ENCODE measurements at regions not wholly inside any gene's neighbourhood (a gene's known extent, or its start where the extent isn't known, plus 50 kb on each side); places are given as distances from the start of the nearest gene placed in this dataset.

DNA sequence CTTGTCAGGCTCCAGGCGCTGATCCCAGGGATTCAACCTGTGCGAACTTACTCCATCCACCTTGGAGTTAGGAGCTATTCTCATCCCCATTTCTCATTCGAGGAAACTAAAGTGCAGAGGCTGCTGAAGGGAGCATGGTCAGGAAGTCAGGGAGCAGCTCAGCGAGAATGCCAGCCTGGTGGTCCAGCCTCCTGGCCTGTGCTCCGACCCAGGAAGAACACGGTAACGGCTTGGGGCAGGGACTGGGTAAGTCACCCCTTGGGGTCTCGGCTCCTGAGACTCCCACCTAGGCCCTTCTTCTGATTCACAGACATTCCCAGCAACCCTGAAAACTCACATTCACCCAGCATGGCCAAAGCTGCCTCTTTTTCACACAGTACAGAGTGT lies 132.8 kb downstream of the CRYBB2 start:
- WGBS, 2 experiments (ENCODE audit: extremely low coverage in 1 of 2, insufficient coverage in 1 of 2, insufficient read length in 1 of 2, insufficient replicate concordance in 2 of 2, low coverage in 1 of 2, low lambda C conversion rate in 2 of 2, missing lambda C conversion rate in 1 of 2), result 90% methylated on average over 7 of the region's 8 CpGs; no CpG with 5 or more reads in 1 of the 2 experiments
- Histone ChIP-seq H2AFZ (ENCODE audit: low read length) (no peak overlapping the region), H4K5ac (ENCODE audit: insufficient read length, low read depth, low read length) (no peak overlapping the region), H3K9ac (replicated peaks in 1 of 4; ENCODE audit: extremely low read depth in 1 of 4, low read depth in 3 of 4, low read length in 3 of 4) (no peak overlapping the region), H3K23me2 (ENCODE audit: low read depth, low read length) (no peaks in the 10 kb centered on the region), H4K20me1 (replicated peaks in 1 of 2; ENCODE audit: control insufficient read depth in 1 of 2, insufficient read depth in 2 of 2, low read length in 2 of 2) (no peaks in the 10 kb centered on the region), H2BK5ac (ENCODE audit: low read depth, low read length) (no peak overlapping the region), H3K4ac (replicated peaks; ENCODE audit: insufficient read length, low read depth, low read length) (no peak overlapping the region), H3K27ac (ENCODE audit: low read depth, low read length) (no peak overlapping the region), H3K36me3 (ENCODE audit: control insufficient read depth in 2 of 4, insufficient read depth in 4 of 4, low read length in 3 of 4) (peaks cover 0 to 26% (median 10%) of the 10 kb centered on the region in 4 experiments; a peak in 6 of 8 replicates), H3K79me1 (ENCODE audit: low read depth, low read length) (no peaks in the 10 kb centered on the region), H3K14ac (ENCODE audit: insufficient read length) (no peak overlapping the region), H2BK20ac (ENCODE audit: low read length) (no peak overlapping the region), H4K8ac (ENCODE audit: extremely low read depth, insufficient read depth, low read length) (no peak overlapping the region), H2BK12ac (ENCODE audit: low read depth, low read length) (no peak overlapping the region), H3K4me3 (ENCODE audit: extremely low read depth in 1 of 4, insufficient read depth in 2 of 4, low read depth in 3 of 4, low read length in 4 of 4) (no peak overlapping the region), H2BK15ac (ENCODE audit: low read length) (no peak overlapping the region), H3K4me2 (ENCODE audit: insufficient read depth in 1 of 2, low read depth in 2 of 2, low read length in 2 of 2) (no peak overlapping the region), H2AK5ac (ENCODE audit: low read depth, low read length) (no peak overlapping the region), H3K23ac (ENCODE audit: insufficient read length) (no peak overlapping the region), H3K4me1 (replicated peaks in 1 of 4; ENCODE audit: control insufficient read depth in 3 of 4, insufficient read depth in 4 of 4, low read length in 3 of 4) (no peaks in the 10 kb centered on the region), H3K56ac (replicated peaks; ENCODE audit: insufficient read length, low read depth, low read length) (no peak overlapping the region), H3K79me2 (ENCODE audit: control insufficient read depth in 1 of 2, insufficient read depth in 2 of 2, low read length in 2 of 2) (no peaks in the 10 kb centered on the region), H3K27me3 (replicated peaks in 1 of 4; ENCODE audit: control insufficient read depth in 3 of 4, extremely low read depth in 1 of 4, insufficient read depth in 3 of 4, low read length in 3 of 4) (no peaks in the 10 kb centered on the region), H4K91ac (replicated peaks; ENCODE audit: insufficient read length, low read length) (no peak overlapping the region), H2BK120ac (replicated peaks; ENCODE audit: low read depth, low read length) (no peak overlapping the region), H3K18ac (ENCODE audit: extremely low read depth, low read length) (no peak overlapping the region), H3K9me3 (ENCODE audit: insufficient read depth in 2 of 2, low read depth in 1 of 2, low read length in 1 of 2) (peaks cover 3 to 10% of the 10 kb centered on the region in 2 experiments; a peak in 2 of 4 replicates)
- DNase-seq (ENCODE audit: low read depth in 1 of 2, low spot score in 2 of 2), result no peak
- ChIA-PET POLR2A (ENCODE audit: partially characterized antibody) (no interaction called here), CTCF (ENCODE audit: partially characterized antibody) (interaction anchor here (0.9 to 2.7 kb wide), 3 partner anchors 10 to 19 kb away, joined by 4 to 13 read pairs (median 4); no protein-coding TSS in a partner anchor)
- FAIRE-seq, result no peak
- no peak for TF ChIP-seq CHD2 (IDR thresholded peaks at IDR 0.05; ENCODE audit: low read length)
- TF ChIP-seq, protein P1, sequence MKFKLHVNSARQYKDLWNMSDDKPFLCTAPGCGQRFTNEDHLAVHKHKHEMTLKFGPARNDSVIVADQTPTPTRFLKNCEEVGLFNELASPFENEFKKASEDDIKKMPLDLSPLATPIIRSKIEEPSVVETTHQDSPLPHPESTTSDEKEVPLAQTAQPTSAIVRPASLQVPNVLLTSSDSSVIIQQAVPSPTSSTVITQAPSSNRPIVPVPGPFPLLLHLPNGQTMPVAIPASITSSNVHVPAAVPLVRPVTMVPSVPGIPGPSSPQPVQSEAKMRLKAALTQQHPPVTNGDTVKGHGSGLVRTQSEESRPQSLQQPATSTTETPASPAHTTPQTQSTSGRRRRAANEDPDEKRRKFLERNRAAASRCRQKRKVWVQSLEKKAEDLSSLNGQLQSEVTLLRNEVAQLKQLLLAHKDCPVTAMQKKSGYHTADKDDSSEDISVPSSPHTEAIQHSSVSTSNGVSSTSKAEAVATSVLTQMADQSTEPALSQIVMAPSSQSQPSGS (IDR thresholded peaks at IDR 0.05; ENCODE audit: low read length), result no peak

All from H1 (cell line).